ENCODE measurements at regions not wholly inside any gene's neighbourhood (a gene's known extent, or its start where the extent isn't known, plus 50 kb on each side); places are given as distances from the start of the nearest gene placed in this dataset.

- H2AFZ ChIP-seq (ENCODE audit: low read depth): no peak overlapping the region
- H3K4me3 ChIP-seq (IDR thresholded peaks at IDR 0.05; ENCODE audit: insufficient read depth, low read depth, low read length): no peak overlapping the region
- no peak overlapping the region for H3K9ac ChIP-seq
- H3K79me2 ChIP-seq (ENCODE audit: insufficient read depth, low read depth): no peaks in the 10 kb centered on the region
- no peaks in the 10 kb centered on the region for H3K27me3 ChIP-seq (ENCODE audit: insufficient read depth, low read depth)
- TF ChIP-seq CTCF (conservative IDR thresholded peaks at IDR 0.05; ENCODE audit: low read depth, low read length): no peak
- H4K20me1 ChIP-seq (ENCODE audit: insufficient read depth): no peaks in the 10 kb centered on the region
- no peaks in the 10 kb centered on the region for H3K36me3 ChIP-seq (ENCODE audit: insufficient read depth)
- no peaks in the 10 kb centered on the region for H3K4me1 ChIP-seq (ENCODE audit: low read depth, poor library complexity, severe bottlenecking)
- H3K4me2 ChIP-seq: no peak overlapping the region
- H3K27ac ChIP-seq: no peak overlapping the region
These were observed 60.1 kb upstream of the BNC2 start for GRCh38 chr9:16930578-16930977.

DNA sequence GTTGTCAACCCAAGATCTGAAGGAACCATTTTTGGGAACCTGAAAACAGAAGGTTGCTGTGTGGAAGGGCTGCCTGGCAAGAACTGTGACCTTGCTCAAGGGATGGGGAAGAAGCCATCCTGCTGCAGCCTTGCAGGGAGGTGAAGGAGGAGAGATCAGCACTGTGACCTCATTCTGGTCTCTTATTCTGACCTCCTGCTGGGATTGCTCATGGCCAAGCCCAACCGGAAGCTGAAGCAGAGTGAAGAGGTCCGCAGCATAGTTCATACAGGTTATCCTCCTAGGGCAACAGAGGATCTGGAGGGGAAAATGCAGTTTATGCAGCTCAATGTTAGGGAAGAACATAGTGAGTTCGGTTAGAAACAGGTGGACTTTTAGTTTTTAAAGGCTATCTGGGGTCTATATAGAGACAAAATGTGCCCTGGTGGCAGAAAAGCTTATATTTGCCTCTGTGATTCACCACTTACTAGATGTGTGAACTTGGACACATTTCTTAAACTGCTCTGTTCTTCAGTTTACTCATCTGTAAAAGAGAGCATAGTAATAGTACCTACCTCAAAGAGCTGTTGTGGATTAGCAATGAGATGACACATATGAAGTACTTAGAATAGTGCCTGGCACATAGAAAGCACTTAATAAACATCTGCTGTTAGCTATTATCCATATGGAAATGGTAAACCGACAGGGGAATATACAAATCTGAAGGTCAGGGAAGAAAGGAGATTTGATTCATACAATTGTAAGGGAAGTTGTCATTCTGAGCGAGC is 57.9 kb upstream of the BNC2 start:
- no peaks in the 10 kb centered on the region for H4K20me1 ChIP-seq (ENCODE audit: insufficient read depth)
- H3K79me2 ChIP-seq (ENCODE audit: insufficient read depth, low read depth): no peaks in the 10 kb centered on the region
- no peak overlapping the region for H3K9ac ChIP-seq
- no peak overlapping the region for H3K4me2 ChIP-seq
- no peak overlapping the region for H3K4me3 ChIP-seq (IDR thresholded peaks at IDR 0.05; ENCODE audit: insufficient read depth, low read depth, low read length)
- H3K36me3 ChIP-seq (ENCODE audit: insufficient read depth): no peaks in the 10 kb centered on the region
- H3K4me1 ChIP-seq (ENCODE audit: low read depth, poor library complexity, severe bottlenecking): no peaks in the 10 kb centered on the region
- no peak overlapping the region for H2AFZ ChIP-seq (ENCODE audit: low read depth)
- H3K27ac ChIP-seq: no peak overlapping the region
- TF ChIP-seq CTCF (conservative IDR thresholded peaks at IDR 0.05; ENCODE audit: low read depth, low read length): no peak
- H3K27me3 ChIP-seq (ENCODE audit: insufficient read depth, low read depth): no peaks in the 10 kb centered on the region

- Histone ChIP-seq H3K4me3 (IDR thresholded peaks at IDR 0.05; ENCODE audit: insufficient read depth, low read depth, low read length) (no peak overlapping the region), H4K20me1 (ENCODE audit: insufficient read depth) (no peaks in the 10 kb centered on the region), H3K4me1 (ENCODE audit: low read depth, poor library complexity, severe bottlenecking) (no peaks in the 10 kb centered on the region), H3K9ac (no peak overlapping the region), H3K27ac (no peak overlapping the region), H3K4me2 (no peak overlapping the region), H2AFZ (ENCODE audit: low read depth) (no peak overlapping the region), H3K27me3 (ENCODE audit: insufficient read depth, low read depth) (no peaks in the 10 kb centered on the region), H3K36me3 (ENCODE audit: insufficient read depth) (no peaks in the 10 kb centered on the region), H3K79me2 (ENCODE audit: insufficient read depth, low read depth) (no peaks in the 10 kb centered on the region)
- TF ChIP-seq CTCF (conservative IDR thresholded peaks at IDR 0.05; ENCODE audit: low read depth, low read length): no peak
These were observed 55.0 kb upstream of the BNC2 start for GRCh38 chr9:16925426-16925825.

- H3K27me3 ChIP-seq (ENCODE audit: insufficient read depth, low read depth): no peaks in the 10 kb centered on the region
- no peaks in the 10 kb centered on the region for H4K20me1 ChIP-seq (ENCODE audit: insufficient read depth)
These were observed 53.9 kb upstream of the BNC2 start for GRCh38 chr9:16924311-16924915.

More at GRCh38 chr9:16924311-16924915, 53.9 kb upstream of the BNC2 start:
- Histone ChIP-seq H3K27ac (no peak overlapping the region), H3K4me2 (no peak overlapping the region), H2AFZ (ENCODE audit: low read depth) (no peak overlapping the region), H3K9ac (no peak overlapping the region), H3K36me3 (ENCODE audit: insufficient read depth) (no peaks in the 10 kb centered on the region), H3K4me1 (ENCODE audit: low read depth, poor library complexity, severe bottlenecking) (no peaks in the 10 kb centered on the region), H3K79me2 (ENCODE audit: insufficient read depth, low read depth) (no peaks in the 10 kb centered on the region), H3K4me3 (IDR thresholded peaks at IDR 0.05; ENCODE audit: insufficient read depth, low read depth, low read length) (no peak overlapping the region)
- no peak for TF ChIP-seq CTCF (conservative IDR thresholded peaks at IDR 0.05; ENCODE audit: low read depth, low read length)

Measured in KMS-11 (cell line).